GM23248 (cell line): ENCODE measurements at regions not wholly inside any gene's neighbourhood (a gene's known extent, or its start where the extent isn't known, plus 50 kb on each side); places are given as distances from the start of the nearest gene placed in this dataset.

Experiments
- EZH2 ChIP-seq: fragments of 200-600 bp; sonication (generic); IDR thresholded peaks from 2 replicates; pipeline ENCODE4 v1.6.1; 2018; ENCODE audit warnings: antibody characterized with exemption, mild to moderate bottlenecking; ENCODE audit not compliant: insufficient read depth, poor library complexity, severe bottlenecking
- EZH2phosphoT487 ChIP-seq: fragments of 200-600 bp; sonication (generic); IDR thresholded peaks from 2 replicates; pipeline ENCODE4 v1.6.1; 2018; ENCODE audit warnings: antibody characterized with exemption, moderate library complexity, mild to moderate bottlenecking, low read depth; ENCODE audit not compliant: insufficient read depth

DNA sequence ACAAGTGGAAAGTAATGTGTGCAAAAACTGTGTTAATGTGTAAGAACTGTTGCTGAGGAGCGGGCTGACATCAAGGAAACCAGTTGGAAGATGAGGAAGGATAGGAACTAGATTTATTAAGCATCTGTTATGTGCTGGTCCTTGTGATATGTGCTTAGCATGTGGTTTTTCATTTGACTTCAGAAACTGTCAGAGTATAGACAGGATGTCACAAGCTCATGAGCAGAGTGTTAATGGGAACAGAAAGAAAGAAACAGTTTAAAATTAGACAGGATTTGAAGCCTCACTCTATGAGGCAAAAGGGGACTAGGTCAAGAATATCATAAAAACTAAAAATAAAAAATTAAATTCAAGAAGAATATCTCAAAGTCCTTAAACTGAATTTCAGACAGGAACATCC, 270.6 kb upstream of the DPPA4 start:
- no peak for TF ChIP-seq EZH2
- TF ChIP-seq EZH2phosphoT487, result no peak
